SK-N-SH treated with all-trans-retinoic acid at 6 μM for 48 hours (cell line): ENCODE measurements at regions not wholly inside any gene's neighbourhood (a gene's known extent, or its start where the extent isn't known, plus 50 kb on each side); places are given as distances from the start of the nearest gene placed in this dataset.

Experiments
- ARNTL ChIP-seq: fragments of 450-650 bp; formaldehyde crosslinking; IDR thresholded peaks from 2 replicates; pipeline ENCODE4 v1.5.0; 2020; ENCODE audit warnings: low read depth, mild to moderate bottlenecking, moderate library complexity, borderline replicate concordance
- TF ChIP-seq, protein P1 (sequence below): fragments of 250-450 bp; sonication (Bioruptor Pico); IDR thresholded peaks from 2 replicates; pipeline ENCODE4 v1.8.0; 2020; ENCODE audit warnings: mild to moderate bottlenecking, moderate library complexity, borderline replicate concordance
- TF ChIP-seq, protein P2 (sequence below): fragments of 250-450 bp; sonication (Bioruptor Pico); IDR thresholded peaks from 2 replicates; pipeline ENCODE4 v1.5.1; 2020; ENCODE audit warnings: low read depth, mild to moderate bottlenecking, moderate library complexity

DNA sequence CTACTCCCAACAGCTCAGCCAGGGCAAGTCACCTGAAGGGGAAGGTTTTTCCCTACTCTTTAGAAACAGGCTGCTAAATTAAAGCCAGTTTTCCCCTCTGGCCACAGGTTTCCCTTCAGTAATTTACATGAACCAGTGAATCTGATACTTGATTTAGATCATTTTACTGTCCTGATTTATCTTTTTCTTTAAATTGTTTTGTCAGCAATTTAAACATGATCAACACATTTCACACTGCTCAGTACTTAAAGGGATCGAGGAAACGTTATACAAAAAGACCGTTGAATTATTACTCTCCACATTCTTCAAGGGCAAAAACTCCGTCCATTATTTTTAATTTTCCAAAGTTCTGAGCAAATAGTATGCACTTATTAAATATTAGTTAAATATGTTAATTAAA, 1165.7 kb upstream of the GYPC start:
- TF ChIP-seq, protein P1, sequence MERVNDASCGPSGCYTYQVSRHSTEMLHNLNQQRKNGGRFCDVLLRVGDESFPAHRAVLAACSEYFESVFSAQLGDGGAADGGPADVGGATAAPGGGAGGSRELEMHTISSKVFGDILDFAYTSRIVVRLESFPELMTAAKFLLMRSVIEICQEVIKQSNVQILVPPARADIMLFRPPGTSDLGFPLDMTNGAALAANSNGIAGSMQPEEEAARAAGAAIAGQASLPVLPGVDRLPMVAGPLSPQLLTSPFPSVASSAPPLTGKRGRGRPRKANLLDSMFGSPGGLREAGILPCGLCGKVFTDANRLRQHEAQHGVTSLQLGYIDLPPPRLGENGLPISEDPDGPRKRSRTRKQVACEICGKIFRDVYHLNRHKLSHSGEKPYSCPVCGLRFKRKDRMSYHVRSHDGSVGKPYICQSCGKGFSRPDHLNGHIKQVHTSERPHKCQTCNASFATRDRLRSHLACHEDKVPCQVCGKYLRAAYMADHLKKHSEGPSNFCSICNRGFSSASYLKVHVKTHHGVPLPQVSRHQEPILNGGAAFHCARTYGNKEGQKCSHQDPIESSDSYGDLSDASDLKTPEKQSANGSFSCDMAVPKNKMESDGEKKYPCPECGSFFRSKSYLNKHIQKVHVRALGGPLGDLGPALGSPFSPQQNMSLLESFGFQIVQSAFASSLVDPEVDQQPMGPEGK (CRISPR knock-in tag), result no peak
- TF ChIP-seq, protein P2, sequence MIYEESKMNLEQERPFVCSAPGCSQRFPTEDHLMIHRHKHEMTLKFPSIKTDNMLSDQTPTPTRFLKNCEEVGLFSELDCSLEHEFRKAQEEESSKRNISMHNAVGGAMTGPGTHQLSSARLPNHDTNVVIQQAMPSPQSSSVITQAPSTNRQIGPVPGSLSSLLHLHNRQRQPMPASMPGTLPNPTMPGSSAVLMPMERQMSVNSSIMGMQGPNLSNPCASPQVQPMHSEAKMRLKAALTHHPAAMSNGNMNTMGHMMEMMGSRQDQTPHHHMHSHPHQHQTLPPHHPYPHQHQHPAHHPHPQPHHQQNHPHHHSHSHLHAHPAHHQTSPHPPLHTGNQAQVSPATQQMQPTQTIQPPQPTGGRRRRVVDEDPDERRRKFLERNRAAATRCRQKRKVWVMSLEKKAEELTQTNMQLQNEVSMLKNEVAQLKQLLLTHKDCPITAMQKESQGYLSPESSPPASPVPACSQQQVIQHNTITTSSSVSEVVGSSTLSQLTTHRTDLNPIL (CRISPR knock-in tag), result no peak
- no peak for TF ChIP-seq ARNTL (CRISPR knock-in tag)
